ENCODE measurements at regions not wholly inside any gene's neighbourhood (a gene's known extent, or its start where the extent isn't known, plus 50 kb on each side); places are given as distances from the start of the nearest gene placed in this dataset.

DNA sequence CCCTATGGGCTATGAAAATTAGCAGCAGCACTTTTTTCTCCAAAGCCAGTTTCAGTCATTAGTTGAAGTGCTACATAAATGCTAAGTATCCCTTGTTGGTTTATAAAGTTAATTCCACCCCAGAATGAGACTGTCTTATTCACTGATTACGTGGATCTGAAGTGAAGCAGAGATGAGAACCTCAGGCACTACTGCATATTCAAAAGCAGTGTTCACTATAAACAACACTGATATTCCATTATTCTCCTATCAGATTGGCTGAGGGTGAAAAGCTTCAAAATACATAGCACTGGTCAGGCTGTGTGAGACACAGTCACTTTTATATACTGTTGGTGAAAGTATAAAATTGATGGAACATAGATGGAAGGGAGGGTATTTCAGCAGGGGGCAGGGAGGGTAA is 395.7 kb upstream of the RARB start:
- Histone ChIP-seq H2AFZ (ENCODE audit: control insufficient read depth, low read length) (no peak overlapping the region), H3K4me2 (ENCODE audit: control insufficient read depth, extremely low read depth, insufficient read depth, low read depth, low read length) (no peak overlapping the region), H3K36me3 (ENCODE audit: control insufficient read depth in 2 of 2, extremely low read depth in 1 of 2, insufficient read depth in 2 of 2, low read length in 2 of 2) (no peaks in the 10 kb centered on the region), H3K4me3 (ENCODE audit: control insufficient read depth in 2 of 3, extremely low read depth in 1 of 3, insufficient read depth in 2 of 3, low read depth in 1 of 3, low read length in 3 of 3) (no peak overlapping the region), H3K27me3 (ENCODE audit: control insufficient read depth, extremely low read depth, insufficient read depth, low read length) (no peaks in the 10 kb centered on the region), H3K79me2 (ENCODE audit: control insufficient read depth, insufficient read depth, low read length) (no peaks in the 10 kb centered on the region), H3K9me3 (ENCODE audit: control insufficient read depth, low read depth, low read length) (no peaks in the 10 kb centered on the region), H3K9me1 (ENCODE audit: control insufficient read depth, extremely low read depth, insufficient read depth, low read length) (no peaks in the 10 kb centered on the region), H4K20me1 (ENCODE audit: control insufficient read depth, extremely low read depth, insufficient read depth, low read length) (no peaks in the 10 kb centered on the region), H3K9ac (ENCODE audit: control insufficient read depth, extremely low read depth, insufficient read depth, low read length) (no peak overlapping the region), H3K27ac (ENCODE audit: control insufficient read depth, insufficient read depth, low read length) (no peak overlapping the region), H3K4me1 (ENCODE audit: control insufficient read depth, extremely low read depth, insufficient read depth, low read length) (no peaks in the 10 kb centered on the region)
- dilution Hi-C loops (cut with MboI; ENCODE audit: extremely low pct_ligation_motif_present, low sequenced_read_pairs), result no loop called here
- FAIRE-seq, result no peak
- DNase-seq (ENCODE audit: low read depth, low spot score), result no peak
- TF ChIP-seq EZH2 (IDR thresholded peaks at IDR 0.05; ENCODE audit: low read length), result no peak
- TF ChIP-seq, protein P1, sequence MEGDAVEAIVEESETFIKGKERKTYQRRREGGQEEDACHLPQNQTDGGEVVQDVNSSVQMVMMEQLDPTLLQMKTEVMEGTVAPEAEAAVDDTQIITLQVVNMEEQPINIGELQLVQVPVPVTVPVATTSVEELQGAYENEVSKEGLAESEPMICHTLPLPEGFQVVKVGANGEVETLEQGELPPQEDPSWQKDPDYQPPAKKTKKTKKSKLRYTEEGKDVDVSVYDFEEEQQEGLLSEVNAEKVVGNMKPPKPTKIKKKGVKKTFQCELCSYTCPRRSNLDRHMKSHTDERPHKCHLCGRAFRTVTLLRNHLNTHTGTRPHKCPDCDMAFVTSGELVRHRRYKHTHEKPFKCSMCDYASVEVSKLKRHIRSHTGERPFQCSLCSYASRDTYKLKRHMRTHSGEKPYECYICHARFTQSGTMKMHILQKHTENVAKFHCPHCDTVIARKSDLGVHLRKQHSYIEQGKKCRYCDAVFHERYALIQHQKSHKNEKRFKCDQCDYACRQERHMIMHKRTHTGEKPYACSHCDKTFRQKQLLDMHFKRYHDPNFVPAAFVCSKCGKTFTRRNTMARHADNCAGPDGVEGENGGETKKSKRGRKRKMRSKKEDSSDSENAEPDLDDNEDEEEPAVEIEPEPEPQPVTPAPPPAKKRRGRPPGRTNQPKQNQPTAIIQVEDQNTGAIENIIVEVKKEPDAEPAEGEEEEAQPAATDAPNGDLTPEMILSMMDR (optimal IDR thresholded peaks at IDR 0.05 in 1 of 3, IDR thresholded peaks at IDR 0.05 in 1 of 3, conservative IDR thresholded peaks at IDR 0.05 in 1 of 3; ENCODE audit: extremely low read depth in 1 of 3, insufficient read depth in 2 of 3, low read length in 3 of 3), result no peak

DNA sequence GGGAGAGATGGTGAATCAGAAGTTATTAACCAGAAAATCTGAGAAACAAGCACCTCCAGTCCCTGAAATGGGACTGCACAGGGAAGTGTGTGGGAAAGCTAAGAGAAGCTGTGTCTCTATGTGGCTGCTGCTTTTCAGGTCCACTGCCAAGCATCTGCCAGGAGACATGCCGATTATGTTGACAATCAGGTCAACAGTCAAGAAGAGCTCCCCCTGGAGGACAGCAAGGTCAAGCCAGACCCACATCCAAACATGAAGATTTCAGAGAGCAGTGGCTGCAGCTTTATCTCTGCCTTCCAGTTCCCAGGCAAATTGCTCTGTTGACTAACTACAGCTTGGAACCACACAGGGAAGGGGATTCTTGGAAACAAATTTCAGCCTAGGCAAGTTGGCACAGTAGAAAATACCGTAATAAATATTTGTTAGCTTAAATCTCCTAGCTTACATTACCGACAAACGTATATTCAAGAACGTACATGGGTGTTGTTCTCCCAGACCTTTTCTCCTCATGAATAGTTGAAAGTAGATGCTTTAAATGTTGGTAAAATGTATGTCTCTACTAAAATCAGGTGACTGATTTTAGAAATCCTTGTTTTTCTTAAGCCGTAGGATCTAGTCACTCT is 394.5 kb upstream of the RARB start:
- DNase-seq (ENCODE audit: low read depth, low spot score) (no peak), FAIRE-seq (peak; percentile 61)
- H3K27ac ChIP-seq (ENCODE audit: control insufficient read depth, insufficient read depth, low read length), result no peak overlapping the region
- H2AFZ ChIP-seq (ENCODE audit: control insufficient read depth, low read length), result no peak overlapping the region
- TF ChIP-seq, protein P1 (optimal IDR thresholded peaks at IDR 0.05 in 1 of 3, IDR thresholded peaks at IDR 0.05 in 1 of 3, conservative IDR thresholded peaks at IDR 0.05 in 1 of 3; ENCODE audit: extremely low read depth in 1 of 3, insufficient read depth in 2 of 3, low read length in 3 of 3), result peak; percentile 48 to 78 (median 51)
- TF ChIP-seq EZH2 (IDR thresholded peaks at IDR 0.05; ENCODE audit: low read length), result no peak
- no peaks in the 10 kb centered on the region for H3K9me3 ChIP-seq (ENCODE audit: control insufficient read depth, low read depth, low read length)
- no peak overlapping the region for H3K4me2 ChIP-seq (ENCODE audit: control insufficient read depth, extremely low read depth, insufficient read depth, low read depth, low read length)
- no peak overlapping the region for H3K9ac ChIP-seq (ENCODE audit: control insufficient read depth, extremely low read depth, insufficient read depth, low read length)
- H4K20me1 ChIP-seq (ENCODE audit: control insufficient read depth, extremely low read depth, insufficient read depth, low read length), result no peaks in the 10 kb centered on the region
- H3K4me1 ChIP-seq (ENCODE audit: control insufficient read depth, extremely low read depth, insufficient read depth, low read length), result no peaks in the 10 kb centered on the region
- no peak overlapping the region for H3K4me3 ChIP-seq (ENCODE audit: control insufficient read depth in 2 of 3, extremely low read depth in 1 of 3, insufficient read depth in 2 of 3, low read depth in 1 of 3, low read length in 3 of 3)
- no peaks in the 10 kb centered on the region for H3K9me1 ChIP-seq (ENCODE audit: control insufficient read depth, extremely low read depth, insufficient read depth, low read length)
- no peaks in the 10 kb centered on the region for H3K36me3 ChIP-seq (ENCODE audit: control insufficient read depth in 2 of 2, extremely low read depth in 1 of 2, insufficient read depth in 2 of 2, low read length in 2 of 2)
- no peaks in the 10 kb centered on the region for H3K79me2 ChIP-seq (ENCODE audit: control insufficient read depth, insufficient read depth, low read length)
- no peaks in the 10 kb centered on the region for H3K27me3 ChIP-seq (ENCODE audit: control insufficient read depth, extremely low read depth, insufficient read depth, low read length)
- dilution Hi-C loops (cut with MboI; ENCODE audit: extremely low pct_ligation_motif_present, low sequenced_read_pairs), result no loop called here
